NCI-H1105 treated with DMSO at 0.1 percent for 48 hours (cell line): ENCODE measurements at regions not wholly inside any gene's neighbourhood (a gene's known extent, or its start where the extent isn't known, plus 50 kb on each side); places are given as distances from the start of the nearest gene placed in this dataset.
"Not testable (repeated sequence)": the region's sequence is repeated elsewhere in the genome, so short reads cannot be mapped to it uniquely, and the experiment has no call there.

ENCODE experiments used
- DNase-seq: peaks from one replicate; lab custom pipeline; 2025; lab: John Stamatoyannopoulos, UW

DNA sequence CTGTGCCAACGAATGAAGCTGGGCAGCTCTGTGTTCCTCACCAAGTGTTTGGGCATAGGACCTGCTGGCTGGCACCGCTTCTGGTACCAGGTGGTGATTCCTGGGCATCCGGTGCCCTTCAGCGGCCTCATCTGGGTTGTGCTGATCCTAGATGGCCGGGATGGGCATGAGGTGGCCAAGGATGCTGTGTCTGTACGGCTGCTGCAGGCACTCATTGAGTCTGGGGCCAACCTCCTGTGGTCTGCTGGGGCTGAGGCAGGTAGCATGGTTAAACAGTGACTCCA, 96.1 kb upstream of the PLEKHM1 start:
- DNase-seq: not testable (repeated sequence)

GRCh38 chr17:45592433-45592923, 102.0 kb upstream of the PLEKHM1 start:
- not testable (repeated sequence) for DNase-seq

DNA sequence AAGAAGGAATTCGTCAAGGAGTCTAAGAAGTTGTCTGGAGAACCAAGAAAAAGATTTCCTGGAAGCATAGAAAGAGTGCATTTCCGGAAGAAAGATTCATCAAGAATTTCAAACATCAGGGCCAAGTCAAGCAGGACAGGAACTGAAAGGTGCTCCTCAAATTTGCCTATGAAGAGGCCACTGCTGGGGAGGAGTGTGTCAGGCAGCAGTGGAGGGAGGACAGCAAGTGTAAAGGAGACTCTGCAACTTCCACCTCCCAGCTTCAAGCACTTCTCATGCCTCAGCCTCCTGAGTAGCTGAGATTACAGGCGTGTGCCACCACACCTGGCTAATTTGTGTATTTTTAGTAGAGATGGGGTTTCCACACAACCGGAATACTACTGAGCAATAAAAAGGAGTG, 105.8 kb upstream of the PLEKHM1 start:
- DNase-seq: not testable (repeated sequence)

GRCh38 chr17:45600052-45601012, 109.8 kb upstream of the PLEKHM1 start:
- not testable (repeated sequence) for DNase-seq

DNA sequence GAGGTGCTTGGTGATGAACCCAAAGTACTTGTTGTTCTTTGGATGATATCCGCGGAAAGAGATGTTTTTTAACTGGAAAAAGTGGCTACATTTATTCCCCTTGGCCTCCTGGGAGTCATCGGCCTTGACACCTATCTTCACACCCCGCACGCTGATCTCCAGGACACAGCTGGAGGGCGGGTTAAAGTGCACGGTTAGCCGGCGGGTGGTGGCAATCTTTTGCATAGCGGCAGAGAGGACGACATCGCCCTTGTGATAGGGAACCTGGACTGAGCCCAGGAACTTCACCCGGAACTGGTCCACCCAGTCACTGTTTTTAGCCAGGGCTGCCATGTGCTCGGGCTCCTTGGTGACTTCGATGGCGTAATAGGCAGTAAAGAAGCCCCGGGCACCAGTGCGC, 110.5 kb upstream of the PLEKHM1 start:
- not testable (repeated sequence) for DNase-seq

DNA sequence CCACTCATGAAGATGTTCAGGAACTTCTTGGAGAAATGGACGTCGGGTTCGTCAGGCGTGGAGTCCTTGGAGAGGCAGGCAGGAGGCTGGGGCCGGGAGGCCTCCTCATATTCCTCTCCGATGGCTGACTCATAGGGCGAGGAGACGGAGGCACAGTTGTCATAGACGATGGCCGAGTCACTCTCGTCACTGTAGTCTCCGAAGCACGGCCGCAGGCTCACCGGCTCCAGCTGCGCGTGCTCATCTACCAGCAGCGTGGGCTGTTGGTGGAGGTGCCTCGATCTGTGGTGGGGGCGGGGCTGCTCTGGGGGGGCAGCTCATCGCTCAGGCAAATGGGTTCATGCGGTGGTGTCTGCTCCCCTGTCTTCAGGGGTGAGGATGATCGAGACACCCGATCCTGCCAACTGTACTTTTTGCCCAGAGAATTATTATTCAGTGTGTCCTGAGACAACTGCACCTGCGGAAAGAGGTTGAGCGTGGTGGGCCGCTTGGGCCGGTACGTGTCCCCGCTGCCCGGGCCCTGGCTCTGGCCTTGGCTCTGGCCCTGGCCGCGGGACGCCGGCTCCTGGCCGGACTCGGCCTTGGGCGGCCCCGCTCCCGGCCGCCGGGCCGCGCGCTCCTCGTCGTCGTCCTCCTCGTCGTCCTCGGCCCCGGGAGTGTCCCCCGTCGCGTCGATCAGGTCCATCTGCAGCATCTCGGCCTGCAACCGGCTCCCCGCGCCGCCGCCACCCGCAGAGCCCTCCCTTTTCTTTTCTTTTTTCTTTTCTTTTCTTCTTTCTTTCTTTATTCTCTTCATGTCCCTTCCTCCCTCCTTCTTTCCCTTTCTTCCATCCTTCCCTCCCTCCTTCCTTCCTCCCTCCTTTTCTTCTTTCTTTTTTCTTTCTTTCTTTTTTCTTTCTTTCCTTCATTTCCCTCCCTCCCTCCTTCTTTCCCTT, 111.4 kb upstream of the PLEKHM1 start:
- DNase-seq: not testable (repeated sequence)

- DNase-seq: not testable (repeated sequence)
Observed at GRCh38 chr17:45605751-45606150, 115.2 kb upstream of the PLEKHM1 start.

- DNase-seq: not testable (repeated sequence)
Observed at GRCh38 chr17:45619984-45620405, 129.5 kb upstream of the PLEKHM1 start.

DNA sequence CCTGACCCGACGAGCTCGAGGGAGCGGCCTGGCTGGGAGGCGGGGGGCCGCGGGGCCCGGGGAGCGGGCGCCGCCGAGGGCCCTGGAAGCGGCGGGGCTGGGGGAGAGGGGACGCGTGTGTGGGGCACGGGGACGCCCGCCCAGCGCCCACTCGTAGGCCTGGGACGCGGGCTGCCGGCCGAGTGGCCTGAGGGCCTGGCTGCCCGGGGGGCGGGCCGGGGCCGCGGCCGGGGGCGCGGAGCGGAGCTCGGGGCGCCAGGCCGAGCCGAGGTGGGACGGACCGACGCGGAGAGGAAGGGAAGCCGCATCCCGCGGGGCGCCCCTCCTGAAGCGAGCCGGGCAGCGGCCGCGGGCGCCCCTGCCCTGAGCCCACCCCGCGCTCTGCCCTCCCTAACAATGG, 129.9 kb upstream of the PLEKHM1 start:
- DNase-seq: not testable (repeated sequence)

- DNase-seq: not testable (repeated sequence)
Observed at GRCh38 chr17:45621087-45621486, 130.6 kb upstream of the PLEKHM1 start.

DNA sequence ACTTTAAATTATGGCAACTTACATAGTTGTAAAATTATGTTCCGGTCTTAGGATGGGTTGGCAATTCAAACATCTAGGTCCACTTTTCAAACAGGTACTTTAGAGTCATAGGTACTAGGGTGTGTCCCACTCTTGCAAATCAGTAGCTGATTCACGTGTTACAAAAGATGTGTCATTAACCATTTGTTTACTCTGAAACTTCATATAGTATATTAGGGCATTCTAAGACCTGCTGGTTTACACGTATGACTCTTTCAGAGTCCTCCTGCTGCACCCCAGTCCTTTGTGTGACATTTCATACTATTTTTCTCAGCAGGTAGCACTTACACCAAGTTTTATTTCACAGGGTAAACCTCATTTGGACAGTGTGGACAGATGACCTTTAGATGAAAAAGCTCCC, 131.8 kb upstream of the PLEKHM1 start:
- DNase-seq: not testable (repeated sequence)

GRCh38 chr17:45628019-45628418, 137.5 kb upstream of the PLEKHM1 start:
- DNase-seq: no peak

DNA sequence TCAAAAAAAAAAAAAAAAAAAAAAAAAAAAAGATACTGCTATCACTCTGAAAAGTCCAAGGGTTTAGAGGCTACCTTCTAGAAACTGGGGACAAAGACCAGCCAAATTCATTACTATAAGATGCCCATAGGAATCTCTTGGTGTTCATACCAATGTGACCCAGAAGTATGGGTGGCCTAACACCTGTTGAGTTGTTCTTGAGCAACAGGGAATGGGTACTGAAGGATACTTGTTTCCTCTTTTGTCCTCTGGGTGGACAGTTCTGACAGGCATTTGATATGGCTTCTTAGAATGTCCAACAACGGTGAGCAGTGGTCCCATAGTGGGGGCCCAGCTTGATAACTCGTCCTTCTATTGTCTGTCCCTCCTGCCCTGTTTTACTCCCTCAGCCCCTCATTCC, 141.4 kb upstream of the PLEKHM1 start:
- no peak for DNase-seq

DNA sequence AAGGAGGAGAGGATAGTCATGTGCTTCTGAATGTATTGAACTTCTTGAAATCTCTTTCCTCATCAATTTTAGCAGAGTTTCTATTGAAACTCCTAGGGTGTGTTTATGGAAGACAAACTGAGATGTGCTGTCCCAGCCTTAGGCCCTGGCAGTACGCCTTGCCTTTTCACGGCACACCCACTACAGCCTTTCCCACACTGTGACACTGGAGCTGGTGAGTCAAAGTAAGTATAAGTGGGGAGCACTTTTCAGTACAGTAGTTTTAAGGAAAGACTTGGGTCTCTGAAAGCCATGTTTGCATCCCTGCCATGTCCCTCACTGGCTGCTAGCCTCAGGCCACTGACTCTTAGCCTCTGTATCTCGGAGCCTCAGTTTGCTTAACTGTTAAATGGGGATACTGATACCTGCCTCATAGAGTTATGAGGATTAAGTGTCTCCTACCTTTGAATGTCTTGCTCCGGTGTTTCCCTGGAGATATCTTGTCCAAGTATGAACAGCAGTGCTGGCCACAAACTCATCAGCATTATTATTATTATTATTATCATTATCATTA, 144.7 kb upstream of the CRHR1 start:
- DNase-seq: no peak

DNA sequence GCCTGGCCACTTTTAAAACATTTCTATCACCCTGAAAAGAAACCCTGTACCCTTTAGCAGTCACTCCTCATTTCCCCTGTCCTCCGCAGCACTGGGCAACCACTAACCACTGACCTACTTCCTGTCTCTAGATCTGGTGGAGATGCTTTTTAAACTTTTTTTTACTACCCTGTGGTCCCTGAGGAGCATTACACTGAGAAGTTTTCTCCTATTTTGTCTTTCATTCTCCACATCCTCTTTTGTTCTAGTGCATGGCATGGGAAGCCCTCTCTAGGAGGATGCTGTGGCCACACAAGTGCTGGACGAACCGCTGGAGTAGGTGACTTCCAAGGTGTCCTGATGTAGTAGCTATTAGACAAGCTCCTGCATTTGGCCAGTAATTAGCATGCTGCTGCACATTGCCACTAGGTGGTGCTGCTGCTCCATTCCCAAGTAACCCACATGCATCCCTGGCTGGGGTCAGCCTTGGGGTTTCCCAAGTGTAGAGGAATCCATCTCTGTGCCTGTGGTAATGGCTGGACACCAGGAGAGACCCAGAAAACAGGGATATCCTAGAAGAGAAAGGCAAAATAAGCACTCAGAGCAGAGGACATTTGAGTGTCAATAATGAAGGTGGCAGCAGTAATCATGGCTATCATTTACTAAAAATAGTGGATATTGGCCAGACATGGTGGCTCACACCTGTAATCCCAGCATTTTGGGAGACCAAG, 143.8 kb upstream of the CRHR1 start:
- DNase-seq: no peak

GRCh38 chr17:45641541-45641940, 142.6 kb upstream of the CRHR1 start:
- DNase-seq: no peak

DNA sequence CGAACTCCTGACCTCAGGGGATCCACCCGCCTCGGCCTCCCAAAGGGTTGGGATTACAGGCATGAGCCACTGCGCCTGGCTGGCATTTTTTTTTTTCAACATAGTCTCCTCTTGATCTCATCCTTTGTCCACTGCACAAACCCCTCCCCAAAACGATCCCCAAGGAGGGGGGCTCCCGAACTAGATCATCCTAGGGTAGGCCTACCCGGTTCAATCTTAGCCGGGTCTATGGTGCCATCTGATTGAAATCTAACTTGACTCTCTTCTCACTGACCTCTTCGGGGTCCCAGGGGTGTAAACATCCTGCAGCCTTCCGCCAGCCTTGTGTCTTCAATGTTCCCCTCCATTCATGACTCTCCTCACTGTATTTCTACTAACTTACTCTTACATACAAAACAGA, 140.5 kb upstream of the CRHR1 start:
- DNase-seq: no peak

GRCh38 chr17:45644637-45645036, 139.5 kb upstream of the CRHR1 start:
- not testable (repeated sequence) for DNase-seq

DNA sequence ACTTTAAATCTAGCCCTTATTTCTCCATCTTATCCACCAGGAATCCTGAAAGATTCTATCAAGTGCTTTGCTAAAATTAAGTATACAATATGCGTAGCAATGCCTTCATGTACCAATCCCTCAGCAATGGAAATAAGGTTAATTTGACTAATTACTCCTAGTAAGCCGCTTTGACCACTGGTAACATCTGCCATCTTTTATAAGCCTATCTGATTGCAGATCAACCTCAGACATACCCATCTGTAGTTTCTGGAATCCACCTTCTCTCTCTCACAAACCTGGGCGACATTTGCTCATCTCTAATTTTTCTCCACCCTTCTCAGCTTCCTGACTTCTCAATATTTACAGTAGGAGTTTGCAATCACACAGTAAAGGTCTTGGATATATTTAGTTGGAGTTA, 138.8 kb upstream of the CRHR1 start:
- DNase-seq: no peak

DNA sequence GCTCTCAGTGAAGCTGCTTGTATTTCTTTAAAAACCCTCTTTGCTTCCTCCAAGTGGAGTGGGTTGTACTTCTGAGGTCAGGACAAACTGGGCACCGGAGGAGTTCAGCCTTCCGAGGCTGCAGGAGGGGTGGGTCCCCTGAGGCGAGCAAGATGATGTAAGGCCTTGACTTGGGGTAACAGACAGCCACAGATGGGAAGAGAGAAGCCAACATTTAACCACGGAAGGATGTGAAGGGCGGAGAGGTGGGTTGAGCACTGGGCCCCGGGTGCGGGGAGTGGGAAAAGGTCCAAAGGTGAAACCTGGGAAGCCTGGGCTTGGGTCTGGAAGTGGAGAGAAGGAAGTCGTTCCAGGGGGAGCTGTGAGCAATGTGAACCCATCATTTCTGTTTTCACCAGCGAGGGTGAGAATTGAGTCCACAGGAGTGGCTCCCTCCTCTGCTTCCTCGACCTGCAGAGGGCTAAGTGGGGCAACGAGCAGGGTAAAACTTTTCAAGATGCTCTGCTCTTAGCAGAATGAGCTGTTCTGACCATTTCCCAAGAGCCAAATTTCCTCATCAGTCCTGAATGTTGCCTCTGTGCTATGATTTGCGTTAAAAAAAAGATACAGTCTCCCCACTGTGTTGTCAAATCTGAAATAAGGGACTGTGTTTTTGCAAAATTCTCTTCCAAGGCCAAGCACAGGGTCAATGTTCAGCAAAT, 137.7 kb upstream of the CRHR1 start:
- no peak for DNase-seq

DNA sequence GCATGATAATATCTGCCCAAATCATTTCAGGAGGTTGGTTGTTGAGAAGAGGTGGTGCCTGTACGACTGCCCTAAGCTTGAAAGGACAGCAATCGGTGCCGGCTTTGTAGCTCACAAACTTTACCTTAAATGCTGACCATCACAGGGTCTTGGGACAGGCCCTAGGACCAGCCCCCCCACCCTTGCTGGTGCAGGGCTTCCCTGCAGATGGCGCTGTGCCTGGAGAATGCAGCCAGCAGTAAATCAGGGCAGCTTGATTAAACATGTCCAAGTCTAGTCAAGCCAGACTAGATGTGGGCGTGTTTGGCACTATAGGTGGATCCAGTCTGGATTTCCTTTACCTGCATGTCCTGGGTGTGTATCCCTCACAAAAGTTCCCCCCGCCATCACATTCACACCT, 135.5 kb upstream of the CRHR1 start:
- DNase-seq: no peak
